NCI-H2171 treated with DMSO at 0.1 percent for 48 hours (cell line): ENCODE measurements at regions not wholly inside any gene's neighbourhood (a gene's known extent, or its start where the extent isn't known, plus 50 kb on each side); places are given as distances from the start of the nearest gene placed in this dataset.
"Not testable (repeated sequence)": the region's sequence is repeated elsewhere in the genome, so short reads cannot be mapped to it uniquely, and the experiment has no call there.

Experiments
- DNase-seq: peaks from one replicate; lab custom pipeline; 2025; lab: John Stamatoyannopoulos, UW

- DNase-seq: peak; percentile 40
Measured at GRCh38 chr12:58069268-58069963, 128.0 kb downstream of the ATP23 start.

- no peak for DNase-seq
Measured at GRCh38 chr12:58071994-58072393, 130.6 kb downstream of the ATP23 start.

- no peak for DNase-seq
Measured at GRCh38 chr12:58074259-58074658, 132.9 kb downstream of the ATP23 start.

GRCh38 chr12:58079806-58080205 lies 138.4 kb downstream of the ATP23 start:
- DNase-seq: no peak

GRCh38 chr12:58081488-58081887 lies 140.1 kb downstream of the ATP23 start:
- peak; percentile 95 for DNase-seq

GRCh38 chr12:58082996-58083395 lies 141.6 kb downstream of the ATP23 start:
- DNase-seq: no peak

- no peak for DNase-seq
Measured at GRCh38 chr12:58086006-58086405, 144.6 kb downstream of the ATP23 start.

- DNase-seq: no peak
Measured at GRCh38 chr12:58086930-58087329, 145.6 kb downstream of the ATP23 start.

- DNase-seq: no peak
Measured at GRCh38 chr12:58087423-58088127, 146.2 kb downstream of the ATP23 start.

- DNase-seq: no peak
Measured at GRCh38 chr12:58089588-58089987, 148.2 kb downstream of the ATP23 start.

- no peak for DNase-seq
Measured at GRCh38 chr12:58090685-58091084, 149.3 kb downstream of the ATP23 start.

- no peak for DNase-seq
Measured at GRCh38 chr12:58095002-58095401, 153.6 kb downstream of the ATP23 start.

GRCh38 chr12:58097741-58098140 lies 156.4 kb downstream of the ATP23 start:
- no peak for DNase-seq

GRCh38 chr12:58099476-58099875 lies 158.1 kb downstream of the ATP23 start:
- no peak for DNase-seq

- DNase-seq: no peak
Measured at GRCh38 chr12:58104351-58104755, 163.0 kb downstream of the ATP23 start.

- DNase-seq: no peak
Measured at GRCh38 chr12:58105225-58106119, 164.1 kb downstream of the ATP23 start.

- DNase-seq: no peak
Measured at GRCh38 chr12:58106195-58106594, 164.8 kb downstream of the ATP23 start.

- no peak for DNase-seq
Measured at GRCh38 chr12:58117201-58117600, 175.8 kb downstream of the ATP23 start.

GRCh38 chr12:58117667-58118066 lies 176.3 kb downstream of the ATP23 start:
- no peak for DNase-seq

- DNase-seq: not testable (repeated sequence)
Measured at GRCh38 chr12:58125761-58126160, 184.4 kb downstream of the ATP23 start.

GRCh38 chr12:58131986-58132755 lies 190.8 kb downstream of the ATP23 start:
- no peak for DNase-seq

- DNase-seq: no peak
Measured at GRCh38 chr12:58138424-58138823, 197.1 kb downstream of the ATP23 start.
